Smooth muscle cell (in vitro differentiated cells): ENCODE measurements at regions not wholly inside any gene's neighbourhood (a gene's known extent, or its start where the extent isn't known, plus 50 kb on each side); places are given as distances from the start of the nearest gene placed in this dataset.

Experiments used
- DNase-seq: peaks from one replicate; lab custom pipeline; 2025; ENCODE audit not compliant: unreplicated experiment; lab: John Stamatoyannopoulos, UW
- H2AFZ ChIP-seq: fragments of 200-600 bp; sonication (generic); 2 replicates; pipeline ENCODE4 v1.6.0; 2016; ENCODE audit warnings: antibody characterized with exemption, low read depth, mild to moderate bottlenecking
- H3F3A ChIP-seq: fragments of 200-600 bp; sonication (generic); 2 replicates; pipeline ENCODE4 v1.6.0; 2017; ENCODE audit warnings: antibody characterized with exemption, low read depth
- H3K27ac ChIP-seq: fragments of 200-600 bp; sonication (generic); 2 replicates; pipeline ENCODE4 v1.5.1; 2016; ENCODE audit warnings: low read depth, mild to moderate bottlenecking
- H3K27me3 ChIP-seq: fragments of 200-600 bp; sonication (generic); 2 replicates; pipeline ENCODE4 v1.6.1; 2016; ENCODE audit warnings: low read depth, mild to moderate bottlenecking
- H3K36me3 ChIP-seq: fragments of 200-600 bp; sonication (generic); 2 replicates; pipeline ENCODE4 v1.5.1; 2016; ENCODE audit warnings: low read depth
- H3K4me1 ChIP-seq: fragments of 200-600 bp; sonication (generic); 2 replicates; pipeline ENCODE4 v1.5.1; 2016; ENCODE audit warnings: low read depth
- H3K4me2 ChIP-seq: fragments of 200-600 bp; sonication (generic); 2 replicates; pipeline ENCODE4 v1.6.0; 2016; ENCODE audit warnings: mild to moderate bottlenecking
- H3K4me3 ChIP-seq: fragments of 200-600 bp; sonication (generic); 2 replicates; pipeline ENCODE4 v1.5.1; 2016; ENCODE audit warnings: mild to moderate bottlenecking
- H3K79me2 ChIP-seq: fragments of 200-600 bp; sonication (generic); 2 replicates; pipeline ENCODE4 v1.6.0; 2016; ENCODE audit warnings: low read depth, mild to moderate bottlenecking
- H3K9ac ChIP-seq: fragments of 200-600 bp; sonication (generic); 2 replicates; pipeline ENCODE4 v1.6.0; 2016; ENCODE audit warnings: low read depth
- H3K9me3 ChIP-seq: fragments of 200-600 bp; sonication (generic); replicated peaks from 2 replicates; pipeline ENCODE4 v1.5.1; 2016; ENCODE audit warnings: low read depth
- H4K20me1 ChIP-seq: fragments of 200-600 bp; sonication (generic); 2 replicates; pipeline ENCODE4 v1.6.0; 2016; ENCODE audit warnings: low read depth
- WGBS: methylation state at CpG from one replicate; pipeline ENCODE4 v1.1.7; 2016; ENCODE audit warnings: low lambda C conversion rate; 5-methylcytosine and 5-hydroxymethylcytosine counted together
- TF ChIP-seq, protein P1 (sequence below): fragments of 200-600 bp; sonication (generic); IDR thresholded peaks from 2 replicates; pipeline ENCODE4 v1.5.1; 2017; ENCODE audit warnings: borderline replicate concordance, mild to moderate bottlenecking, antibody characterized with exemption; ENCODE audit not compliant: insufficient read depth, poor library complexity, severe bottlenecking

DNA sequence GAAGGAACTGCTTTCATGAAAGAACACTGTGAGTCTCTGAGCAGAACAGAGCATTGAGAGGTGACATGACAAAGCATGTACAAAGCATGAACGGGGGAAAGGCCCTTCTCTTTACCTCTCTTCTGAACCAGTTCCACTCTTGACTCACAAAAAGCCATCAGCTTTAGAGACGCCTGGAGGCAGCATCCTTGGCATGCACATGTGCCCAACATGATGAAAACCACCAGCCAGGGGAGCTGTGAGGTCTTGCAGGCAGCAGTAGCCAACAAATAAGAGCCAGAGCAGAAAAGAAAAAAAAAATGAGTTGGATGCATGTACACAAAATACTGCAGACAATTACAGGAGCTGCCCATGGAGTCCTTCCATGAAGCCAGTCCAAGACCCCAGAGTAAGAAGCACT lies 95.5 kb upstream of the AGAP1 start:
- no peak overlapping the region for H3K9ac ChIP-seq
- no peak for DNase-seq

GRCh38 chr2:235399895-235400294 lies 93.9 kb upstream of the AGAP1 start:
- no peak overlapping the region for H3K27ac ChIP-seq
- no peak overlapping the region for H3K4me3 ChIP-seq
- H3K27me3 ChIP-seq, result no peaks in the 10 kb centered on the region
- H4K20me1 ChIP-seq, result no peaks in the 10 kb centered on the region
- H3K9ac ChIP-seq, result no peak overlapping the region
- no peaks in the 10 kb centered on the region for H3K4me1 ChIP-seq
- 79% methylated on average over 1 of the region's 1 CpG for WGBS
- no peaks in the 10 kb centered on the region for H3F3A ChIP-seq
- H3K9me3 ChIP-seq, result no peaks in the 10 kb centered on the region
- H3K79me2 ChIP-seq, result no peaks in the 10 kb centered on the region
- no peak overlapping the region for H3K4me2 ChIP-seq
- no peaks in the 10 kb centered on the region for H3K36me3 ChIP-seq
- H2AFZ ChIP-seq, result no peak overlapping the region
- DNase-seq, result no peak
- TF ChIP-seq, protein P1, sequence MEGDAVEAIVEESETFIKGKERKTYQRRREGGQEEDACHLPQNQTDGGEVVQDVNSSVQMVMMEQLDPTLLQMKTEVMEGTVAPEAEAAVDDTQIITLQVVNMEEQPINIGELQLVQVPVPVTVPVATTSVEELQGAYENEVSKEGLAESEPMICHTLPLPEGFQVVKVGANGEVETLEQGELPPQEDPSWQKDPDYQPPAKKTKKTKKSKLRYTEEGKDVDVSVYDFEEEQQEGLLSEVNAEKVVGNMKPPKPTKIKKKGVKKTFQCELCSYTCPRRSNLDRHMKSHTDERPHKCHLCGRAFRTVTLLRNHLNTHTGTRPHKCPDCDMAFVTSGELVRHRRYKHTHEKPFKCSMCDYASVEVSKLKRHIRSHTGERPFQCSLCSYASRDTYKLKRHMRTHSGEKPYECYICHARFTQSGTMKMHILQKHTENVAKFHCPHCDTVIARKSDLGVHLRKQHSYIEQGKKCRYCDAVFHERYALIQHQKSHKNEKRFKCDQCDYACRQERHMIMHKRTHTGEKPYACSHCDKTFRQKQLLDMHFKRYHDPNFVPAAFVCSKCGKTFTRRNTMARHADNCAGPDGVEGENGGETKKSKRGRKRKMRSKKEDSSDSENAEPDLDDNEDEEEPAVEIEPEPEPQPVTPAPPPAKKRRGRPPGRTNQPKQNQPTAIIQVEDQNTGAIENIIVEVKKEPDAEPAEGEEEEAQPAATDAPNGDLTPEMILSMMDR, result no peak

More for the DNA sequence above, 95.5 kb upstream of the AGAP1 start:
- no peaks in the 10 kb centered on the region for H3K79me2 ChIP-seq
- no peak overlapping the region for H2AFZ ChIP-seq
- no peaks in the 10 kb centered on the region for H3K27me3 ChIP-seq
- no peak overlapping the region for H3K4me3 ChIP-seq
- no peak overlapping the region for H3K27ac ChIP-seq
- no peaks in the 10 kb centered on the region for H3K36me3 ChIP-seq
- 93% methylated on average over 2 of the region's 2 CpGs for WGBS
- H3K9me3 ChIP-seq, result no peaks in the 10 kb centered on the region
- H3K4me1 ChIP-seq, result no peaks in the 10 kb centered on the region
- no peaks in the 10 kb centered on the region for H3F3A ChIP-seq
- H4K20me1 ChIP-seq, result no peaks in the 10 kb centered on the region
- TF ChIP-seq, protein P1, result no peak
- H3K4me2 ChIP-seq, result no peak overlapping the region

DNA sequence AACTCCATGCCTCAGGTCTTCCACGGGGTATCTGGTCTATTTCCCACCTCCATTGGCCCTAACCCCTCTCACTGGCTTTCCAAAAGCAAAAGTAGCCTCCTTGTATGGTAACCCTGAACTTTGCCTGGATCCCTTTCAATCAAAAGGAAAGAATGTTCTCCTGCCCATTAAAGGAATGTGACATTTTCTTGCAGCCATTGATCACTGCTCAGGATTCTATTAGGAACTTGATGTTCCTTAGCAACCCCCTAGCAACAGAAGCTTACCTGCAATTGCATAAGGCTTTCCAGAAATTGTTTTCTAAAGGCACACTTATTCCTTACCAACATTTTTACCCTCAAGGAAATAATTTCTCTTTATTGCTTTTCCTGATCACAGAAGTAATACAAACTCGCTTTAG lies 91.4 kb upstream of the AGAP1 start:
- 97% methylated on average over 2 of the region's 2 CpGs for WGBS
- Histone ChIP-seq H4K20me1 (no peaks in the 10 kb centered on the region), H3K9ac (no peak overlapping the region), H3K4me1 (no peaks in the 10 kb centered on the region), H2AFZ (no peak overlapping the region), H3K27me3 (peaks cover 2% of the 10 kb centered on the region), H3K4me2 (no peak overlapping the region), H3K9me3 (no peaks in the 10 kb centered on the region), H3K27ac (no peak overlapping the region), H3F3A (no peaks in the 10 kb centered on the region), H3K4me3 (no peak overlapping the region), H3K79me2 (no peaks in the 10 kb centered on the region), H3K36me3 (no peaks in the 10 kb centered on the region)
- no peak for DNase-seq
- TF ChIP-seq, protein P1, result no peak

GRCh38 chr2:235405612-235406361 lies 88.1 kb upstream of the AGAP1 start:
- no peak overlapping the region for H3K4me3 ChIP-seq
- H3K4me2 ChIP-seq, result no peak overlapping the region
- TF ChIP-seq, protein P1, result no peak
- H3K27ac ChIP-seq, result no peak overlapping the region
- DNase-seq, result no peak
- H3K36me3 ChIP-seq, result no peaks in the 10 kb centered on the region
- peaks cover 2% of the 10 kb centered on the region for H3K27me3 ChIP-seq
- no peak overlapping the region for H2AFZ ChIP-seq
- no peaks in the 10 kb centered on the region for H3K4me1 ChIP-seq
- no peaks in the 10 kb centered on the region for H3F3A ChIP-seq
- no peaks in the 10 kb centered on the region for H4K20me1 ChIP-seq
- H3K9me3 ChIP-seq, result no peaks in the 10 kb centered on the region
- WGBS, result 97% methylated on average over 10 of the region's 11 CpGs
- H3K9ac ChIP-seq, result no peak overlapping the region
- H3K79me2 ChIP-seq, result no peaks in the 10 kb centered on the region
